Left renal pelvis (tissue), 4 donors: ENCODE measurements at regions not wholly inside any gene's neighbourhood (a gene's known extent, or its start where the extent isn't known, plus 50 kb on each side); places are given as distances from the start of the nearest gene placed in this dataset.
"Not testable (repeated sequence)": the region's sequence is repeated elsewhere in the genome, so short reads cannot be mapped to it uniquely, and the experiment has no call there.

Experiments
- DNase-seq, 4 donors: peaks; one replicate each; pipeline ENCODE4 v3.0.0-alpha.2; 2013; ENCODE audit warnings: low read depth in 4 of 4, low spot score in 3 of 4

- DNase-seq, result no peak
Measured at GRCh38 chr13:65631078-65631477, 1599.1 kb downstream of the PCDH9 start.

- DNase-seq, result no peak
Measured at GRCh38 chr13:65629926-65630325, 1600.2 kb downstream of the PCDH9 start.

- no peak for DNase-seq
Measured at GRCh38 chr13:65623148-65623547, 1607.0 kb downstream of the PCDH9 start.

GRCh38 chr13:65615506-65615905, 1614.6 kb downstream of the PCDH9 start:
- DNase-seq, result no peak

GRCh38 chr13:65613004-65613403, 1617.1 kb downstream of the PCDH9 start:
- DNase-seq, result no peak

- DNase-seq, result no peak
Measured at GRCh38 chr13:65609350-65609749, 1620.8 kb downstream of the PCDH9 start.

GRCh38 chr13:65606622-65607021, 1623.5 kb downstream of the PCDH9 start:
- DNase-seq, result no peak

GRCh38 chr13:65605396-65605795, 1624.7 kb downstream of the PCDH9 start:
- no peak for DNase-seq

GRCh38 chr13:65603160-65603559, 1627.0 kb downstream of the PCDH9 start:
- no peak for DNase-seq

- DNase-seq, result no peak
Measured at GRCh38 chr13:65601855-65602254, 1628.3 kb downstream of the PCDH9 start.

- no peak for DNase-seq
Measured at GRCh38 chr13:65600702-65601101, 1629.4 kb downstream of the PCDH9 start.

GRCh38 chr13:65597839-65598818, 1632.0 kb downstream of the PCDH9 start:
- DNase-seq, result no peak

- no peak for DNase-seq
Measured at GRCh38 chr13:65595916-65596315, 1634.2 kb downstream of the PCDH9 start.

GRCh38 chr13:65594298-65594781, 1635.8 kb downstream of the PCDH9 start:
- peak in 3 of 4 donors; percentile 18 to 48 (median 35) for DNase-seq

- no peak for DNase-seq
Measured at GRCh38 chr13:65593298-65593874, 1636.8 kb downstream of the PCDH9 start.

- DNase-seq, result no peak
Measured at GRCh38 chr13:65592731-65593130, 1637.4 kb downstream of the PCDH9 start.

GRCh38 chr13:65585346-65585745, 1644.8 kb downstream of the PCDH9 start:
- no peak for DNase-seq

- DNase-seq, result no peak
Measured at GRCh38 chr13:65584126-65584525, 1646.0 kb downstream of the PCDH9 start.

- DNase-seq, result no peak
Measured at GRCh38 chr13:65582160-65582559, 1648.0 kb downstream of the PCDH9 start.

GRCh38 chr13:65564561-65564960, 1665.6 kb downstream of the PCDH9 start:
- not testable (repeated sequence) for DNase-seq

- DNase-seq, result no peak
Measured at GRCh38 chr13:65562305-65562704, 1667.8 kb downstream of the PCDH9 start.

GRCh38 chr13:65560936-65561335, 1669.2 kb downstream of the PCDH9 start:
- DNase-seq, result no peak
